ENCODE measurements at regions not wholly inside any gene's neighbourhood (a gene's known extent, or its start where the extent isn't known, plus 50 kb on each side); places are given as distances from the start of the nearest gene placed in this dataset.

DNA sequence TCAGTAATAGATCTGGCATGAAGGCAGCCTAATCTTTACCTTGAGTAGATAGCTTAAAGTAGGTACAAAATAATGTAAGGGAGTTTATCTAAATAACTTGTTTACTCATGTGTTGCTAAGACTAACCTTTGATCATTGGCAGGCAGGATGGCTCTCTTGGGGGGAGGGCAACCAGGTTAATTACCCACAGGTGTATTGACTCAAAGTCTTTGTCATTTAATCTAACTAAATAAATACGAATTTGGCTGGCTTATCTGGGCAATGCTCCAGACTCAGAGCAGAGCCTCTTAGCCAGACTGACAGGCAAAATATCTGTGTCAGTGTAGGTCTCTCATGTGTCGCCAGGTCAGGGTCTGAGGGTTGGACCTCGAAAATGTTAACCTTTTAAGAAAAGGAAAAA, 283.4 kb upstream of the KLHL1 start:
- no peak for ATAC-seq (replicated peaks in 1 of 4)
- POLR2A ChIA-PET: no interaction called here

DNA sequence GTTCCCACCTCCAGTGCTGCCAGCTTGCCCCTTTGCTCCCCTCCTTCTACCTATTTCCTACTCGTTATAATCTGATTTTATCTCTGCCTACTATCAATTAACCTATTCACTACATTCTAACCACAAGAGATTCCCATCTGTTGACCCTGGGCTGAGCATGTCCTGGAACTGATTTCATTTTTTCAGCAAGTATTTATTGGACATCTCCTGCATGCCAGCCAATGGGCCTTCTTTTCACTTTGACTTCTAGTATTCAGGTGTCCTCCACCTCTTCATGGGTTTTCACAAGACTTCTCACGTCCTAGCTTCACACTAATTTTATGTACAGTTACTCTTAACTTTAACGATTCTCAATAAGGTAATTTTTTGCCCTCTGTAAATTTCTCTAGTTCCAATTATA, 282.7 kb upstream of the KLHL1 start:
- Mint-ChIP-seq H3K4me1 (no peaks in the 10 kb centered on the region), H3K27ac (no peak overlapping the region), H3K4me3 (no peak overlapping the region), H3K9me3 (peaks cover 5 to 13% (median 10%) of the 10 kb centered on the region in 3 donors), H3K36me3 (no peaks in the 10 kb centered on the region), H3K27me3 (no peaks in the 10 kb centered on the region)
- ATAC-seq (replicated peaks in 1 of 4) (no peak), DNase-seq (no peak)
- H3K36me3 ChIP-seq (ENCODE audit: control insufficient read depth in 2 of 2, extremely low read depth in 1 of 2, insufficient read depth in 1 of 2, low read length in 1 of 2): no peaks in the 10 kb centered on the region
- H3K27me3 ChIP-seq (replicated peaks in 1 of 2; ENCODE audit: control insufficient read depth in 2 of 2, extremely low read depth in 1 of 2, insufficient read depth in 2 of 2, low read length in 1 of 2): no peaks in the 10 kb centered on the region
- no peak overlapping the region for H3K4me3 ChIP-seq (ENCODE audit: control insufficient read depth in 1 of 2, extremely low read depth in 1 of 2, low read length in 1 of 2)
- H3K27ac ChIP-seq (ENCODE audit: low read length): no peak overlapping the region
- 40% methylated on average over 1 of the region's 3 CpGs for WGBS (ENCODE audit: insufficient coverage)
- no peaks in the 10 kb centered on the region for H3K4me1 ChIP-seq (ENCODE audit: control insufficient read depth in 1 of 2, extremely low read depth in 1 of 2, insufficient read depth in 2 of 2, low read length in 2 of 2)
- H3K9me3 ChIP-seq: no peaks in the 10 kb centered on the region
- POLR2A ChIA-PET: no interaction called here
- CTCF ChIA-PET: no interaction called here

More for the DNA sequence above, 283.4 kb upstream of the KLHL1 start:
- no peak for DNase-seq
- no peak overlapping the region for H3K4me3 Mint-ChIP-seq
- H3K9me3 Mint-ChIP-seq: peaks cover 5 to 13% (median 10%) of the 10 kb centered on the region in 3 donors
- H3K27me3 Mint-ChIP-seq: no peaks in the 10 kb centered on the region
- Histone ChIP-seq H3K4me3 (ENCODE audit: control insufficient read depth in 1 of 2, extremely low read depth in 1 of 2, low read length in 1 of 2) (no peak overlapping the region), H3K4me1 (ENCODE audit: control insufficient read depth in 1 of 2, extremely low read depth in 1 of 2, insufficient read depth in 2 of 2, low read length in 2 of 2) (no peaks in the 10 kb centered on the region), H3K27me3 (replicated peaks in 1 of 2; ENCODE audit: control insufficient read depth in 2 of 2, extremely low read depth in 1 of 2, insufficient read depth in 2 of 2, low read length in 1 of 2) (no peaks in the 10 kb centered on the region), H3K36me3 (ENCODE audit: control insufficient read depth in 2 of 2, extremely low read depth in 1 of 2, insufficient read depth in 1 of 2, low read length in 1 of 2) (no peaks in the 10 kb centered on the region), H3K27ac (ENCODE audit: low read length) (no peak overlapping the region), H3K9me3 (no peaks in the 10 kb centered on the region)
- H3K4me1 Mint-ChIP-seq: no peaks in the 10 kb centered on the region
- H3K36me3 Mint-ChIP-seq: no peaks in the 10 kb centered on the region
- no peak overlapping the region for H3K27ac Mint-ChIP-seq
- WGBS (ENCODE audit: insufficient coverage): 72% methylated on average over 2 of the region's 3 CpGs
- CTCF ChIA-PET: no interaction called here

DNA sequence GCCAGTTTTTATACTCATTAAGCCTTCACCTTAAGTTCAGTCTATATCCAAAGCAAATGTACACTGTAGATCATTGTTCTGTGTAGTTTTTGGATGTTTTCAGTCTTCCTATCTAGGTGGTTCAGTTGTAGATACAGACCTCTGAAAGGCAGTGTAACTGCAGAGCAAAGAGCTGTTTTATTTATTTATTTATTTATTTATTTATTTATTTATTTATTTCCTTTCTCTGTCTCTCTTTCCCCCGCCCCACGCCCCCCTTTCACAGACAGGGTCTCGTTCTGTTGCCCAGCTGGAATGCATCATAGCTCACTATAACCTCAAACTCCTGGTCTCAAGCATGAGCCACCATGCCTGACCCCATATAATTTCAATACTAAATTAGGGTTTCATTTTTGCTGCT, 281.8 kb upstream of the KLHL1 start:
- Mint-ChIP-seq H3K9me3 (peaks cover 5 to 13% (median 10%) of the 10 kb centered on the region in 3 donors), H3K4me1 (no peaks in the 10 kb centered on the region), H3K27me3 (no peaks in the 10 kb centered on the region), H3K4me3 (no peak overlapping the region), H3K27ac (no peak overlapping the region), H3K36me3 (no peaks in the 10 kb centered on the region)
- CTCF ChIA-PET: no interaction called here
- POLR2A ChIA-PET: no interaction called here
- H3K9me3 ChIP-seq: no peaks in the 10 kb centered on the region
- no peak overlapping the region for H3K4me3 ChIP-seq (ENCODE audit: control insufficient read depth in 1 of 2, extremely low read depth in 1 of 2, low read length in 1 of 2)
- no peaks in the 10 kb centered on the region for H3K4me1 ChIP-seq (ENCODE audit: control insufficient read depth in 1 of 2, extremely low read depth in 1 of 2, insufficient read depth in 2 of 2, low read length in 2 of 2)
- H3K27me3 ChIP-seq (replicated peaks in 1 of 2; ENCODE audit: control insufficient read depth in 2 of 2, extremely low read depth in 1 of 2, insufficient read depth in 2 of 2, low read length in 1 of 2): no peaks in the 10 kb centered on the region
- DNase-seq: no peak
- ATAC-seq (replicated peaks in 1 of 4): no peak
- H3K36me3 ChIP-seq (ENCODE audit: control insufficient read depth in 2 of 2, extremely low read depth in 1 of 2, insufficient read depth in 1 of 2, low read length in 1 of 2): no peaks in the 10 kb centered on the region
- WGBS (ENCODE audit: insufficient coverage): no CpG with 5 or more reads among the region's 3 CpGs
- H3K27ac ChIP-seq (ENCODE audit: low read length): no peak overlapping the region

DNA sequence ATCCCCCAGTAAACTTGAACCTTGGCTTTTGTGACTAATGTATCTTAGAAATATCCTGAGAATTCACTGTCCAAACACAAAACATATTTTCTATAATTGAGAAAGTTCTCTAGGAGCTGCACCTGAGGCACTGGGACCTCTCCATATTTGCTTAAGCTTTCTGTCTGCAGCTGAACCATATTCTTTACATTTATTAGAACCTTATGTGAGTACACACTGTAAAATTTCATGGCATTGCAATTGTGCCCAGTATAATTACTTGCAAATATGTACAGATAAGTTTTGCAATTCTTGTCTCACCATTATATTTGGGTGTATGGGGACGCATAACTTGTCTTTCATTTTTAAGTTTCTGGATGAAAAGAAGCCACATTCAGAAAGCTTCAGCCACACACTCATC, 280.7 kb upstream of the KLHL1 start:
- POLR2A ChIA-PET: no interaction called here

DNA sequence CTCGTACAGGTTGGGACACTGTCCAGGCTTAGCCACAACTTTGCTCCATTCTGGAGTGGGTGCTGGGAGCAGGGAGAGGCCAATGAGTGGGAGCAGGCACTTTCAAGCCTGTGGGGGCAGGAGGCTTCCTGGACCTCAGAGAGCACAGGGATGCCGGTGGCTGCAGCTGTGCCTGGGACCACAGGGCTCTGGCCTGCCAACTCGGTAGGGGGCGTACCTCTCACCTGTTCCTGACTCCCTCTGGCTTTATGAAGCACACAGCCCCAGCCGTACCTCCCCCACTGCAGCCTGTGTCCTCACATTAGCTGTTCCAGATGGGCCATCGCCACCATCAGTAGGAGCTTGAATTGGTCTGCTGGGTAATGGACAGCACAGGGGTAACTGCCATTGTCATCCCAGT, 278.7 kb upstream of the KLHL1 start:
- no peak overlapping the region for H3K27ac Mint-ChIP-seq
- H3K27me3 ChIP-seq (replicated peaks in 1 of 2; ENCODE audit: control insufficient read depth in 2 of 2, extremely low read depth in 1 of 2, insufficient read depth in 2 of 2, low read length in 1 of 2): no peaks in the 10 kb centered on the region
- H3K9me3 ChIP-seq: no peaks in the 10 kb centered on the region
- peaks cover 10 to 16% (median 13%) of the 10 kb centered on the region in 3 donors for H3K9me3 Mint-ChIP-seq
- no peaks in the 10 kb centered on the region for H3K36me3 Mint-ChIP-seq
- H3K4me3 Mint-ChIP-seq: no peak overlapping the region
- no peaks in the 10 kb centered on the region for H3K4me1 ChIP-seq (ENCODE audit: control insufficient read depth in 1 of 2, extremely low read depth in 1 of 2, insufficient read depth in 2 of 2, low read length in 2 of 2)
- ATAC-seq (replicated peaks in 1 of 4) (no peak), DNase-seq (no peak)
- no peak overlapping the region for H3K27ac ChIP-seq (ENCODE audit: low read length)
- ChIA-PET POLR2A (interaction anchor here in 1 of 2 donors (0.6 kb wide), 1 partner anchor 11 kb away, joined by 9 read pairs; no protein-coding TSS in a partner anchor), CTCF (no interaction called here)
- 94% methylated on average over 5 of the region's 6 CpGs for WGBS (ENCODE audit: insufficient coverage)
- H3K27me3 Mint-ChIP-seq: no peaks in the 10 kb centered on the region
- H3K4me1 Mint-ChIP-seq: no peaks in the 10 kb centered on the region
- no peak overlapping the region for H3K4me3 ChIP-seq (ENCODE audit: control insufficient read depth in 1 of 2, extremely low read depth in 1 of 2, low read length in 1 of 2)
- H3K36me3 ChIP-seq (ENCODE audit: control insufficient read depth in 2 of 2, extremely low read depth in 1 of 2, insufficient read depth in 1 of 2, low read length in 1 of 2): no peaks in the 10 kb centered on the region

More for the DNA sequence above, 280.7 kb upstream of the KLHL1 start:
- ATAC-seq (replicated peaks in 1 of 4): no peak
- H3K36me3 Mint-ChIP-seq: no peaks in the 10 kb centered on the region
- H3K27me3 ChIP-seq (replicated peaks in 1 of 2; ENCODE audit: control insufficient read depth in 2 of 2, extremely low read depth in 1 of 2, insufficient read depth in 2 of 2, low read length in 1 of 2): no peaks in the 10 kb centered on the region
- no peak overlapping the region for H3K27ac ChIP-seq (ENCODE audit: low read length)
- H3K4me3 Mint-ChIP-seq: no peak overlapping the region
- H3K36me3 ChIP-seq (ENCODE audit: control insufficient read depth in 2 of 2, extremely low read depth in 1 of 2, insufficient read depth in 1 of 2, low read length in 1 of 2): no peaks in the 10 kb centered on the region
- WGBS (ENCODE audit: insufficient coverage): no CpG with 5 or more reads among the region's 1 CpG
- H3K4me1 ChIP-seq (ENCODE audit: control insufficient read depth in 1 of 2, extremely low read depth in 1 of 2, insufficient read depth in 2 of 2, low read length in 2 of 2): no peaks in the 10 kb centered on the region
- no peaks in the 10 kb centered on the region for H3K9me3 ChIP-seq
- H3K27ac Mint-ChIP-seq: no peak overlapping the region
- no peaks in the 10 kb centered on the region for H3K4me1 Mint-ChIP-seq
- H3K9me3 Mint-ChIP-seq: peaks cover 10 to 16% (median 13%) of the 10 kb centered on the region in 3 donors
- no peak overlapping the region for H3K4me3 ChIP-seq (ENCODE audit: control insufficient read depth in 1 of 2, extremely low read depth in 1 of 2, low read length in 1 of 2)
- H3K27me3 Mint-ChIP-seq: no peaks in the 10 kb centered on the region
- CTCF ChIA-PET: no interaction called here
- DNase-seq: no peak

DNA sequence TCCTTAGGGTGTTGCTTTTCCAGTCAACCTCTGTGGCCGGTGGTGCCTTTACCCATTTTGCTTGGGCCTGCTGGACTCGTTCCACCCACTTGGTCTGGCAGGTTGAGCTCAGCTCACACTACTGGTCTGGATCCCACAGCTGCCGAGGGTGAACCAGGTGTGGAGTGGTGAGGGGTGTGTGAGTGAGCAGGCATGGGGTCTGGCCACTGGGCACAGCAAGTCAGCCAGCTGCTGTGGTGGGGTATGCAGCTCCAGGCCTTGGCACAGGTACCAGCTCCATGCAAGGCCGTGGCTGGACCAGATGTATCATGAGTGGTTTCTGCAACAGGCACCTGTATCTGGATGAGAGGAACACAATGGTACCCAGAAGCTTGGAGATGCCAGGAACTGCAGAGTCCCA, 277.6 kb upstream of the KLHL1 start:
- ChIA-PET CTCF (no interaction called here), POLR2A (no interaction called here)

DNA sequence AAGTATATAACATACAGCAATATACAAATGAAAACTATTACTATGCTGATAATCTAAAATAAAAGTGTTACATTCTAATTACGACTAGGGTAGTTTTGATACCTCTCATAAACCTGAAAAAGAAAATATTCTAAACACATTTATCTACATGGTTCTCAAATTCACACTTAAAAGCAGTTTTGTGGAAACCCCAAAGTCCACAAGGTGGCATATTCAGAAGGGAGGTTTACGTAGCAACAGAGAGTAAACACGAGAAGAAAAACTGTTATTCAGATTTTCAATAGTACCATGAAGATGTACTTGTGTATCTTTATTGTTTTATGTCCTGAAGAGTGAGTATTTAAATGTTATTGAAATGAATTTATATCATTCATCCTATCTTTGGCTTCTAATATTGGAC, 275.9 kb upstream of the KLHL1 start:
- ATAC-seq (replicated peaks in 1 of 4) (no peak), DNase-seq (no peak)
- no peaks in the 10 kb centered on the region for H3K9me3 ChIP-seq
- H3K27ac ChIP-seq (ENCODE audit: low read length): no peak overlapping the region
- Mint-ChIP-seq H3K36me3 (no peaks in the 10 kb centered on the region), H3K9me3 (peaks cover 7 to 9% (median 8%) of the 10 kb centered on the region in 3 donors), H3K27ac (no peak overlapping the region), H3K4me3 (no peak overlapping the region), H3K27me3 (no peaks in the 10 kb centered on the region), H3K4me1 (no peaks in the 10 kb centered on the region)
- WGBS (ENCODE audit: insufficient coverage): no CpG with 5 or more reads among the region's 3 CpGs
- POLR2A ChIA-PET: no interaction called here
- CTCF ChIA-PET: no interaction called here
- no peaks in the 10 kb centered on the region for H3K36me3 ChIP-seq (ENCODE audit: control insufficient read depth in 2 of 2, extremely low read depth in 1 of 2, insufficient read depth in 1 of 2, low read length in 1 of 2)
- H3K4me3 ChIP-seq (ENCODE audit: control insufficient read depth in 1 of 2, extremely low read depth in 1 of 2, low read length in 1 of 2): no peak overlapping the region
- H3K27me3 ChIP-seq (replicated peaks in 1 of 2; ENCODE audit: control insufficient read depth in 2 of 2, extremely low read depth in 1 of 2, insufficient read depth in 2 of 2, low read length in 1 of 2): no peaks in the 10 kb centered on the region
- H3K4me1 ChIP-seq (ENCODE audit: control insufficient read depth in 1 of 2, extremely low read depth in 1 of 2, insufficient read depth in 2 of 2, low read length in 2 of 2): no peaks in the 10 kb centered on the region

More for the DNA sequence above, 277.6 kb upstream of the KLHL1 start:
- ATAC-seq (replicated peaks in 1 of 4): no peak
- WGBS (ENCODE audit: insufficient coverage): 64% methylated on average over 2 of the region's 4 CpGs
- Mint-ChIP-seq H3K27me3 (no peaks in the 10 kb centered on the region), H3K9me3 (peaks cover 6 to 12% (median 7%) of the 10 kb centered on the region in 3 donors), H3K4me1 (no peaks in the 10 kb centered on the region), H3K27ac (no peak overlapping the region), H3K36me3 (no peaks in the 10 kb centered on the region), H3K4me3 (no peak overlapping the region)
- H3K27me3 ChIP-seq (replicated peaks in 1 of 2; ENCODE audit: control insufficient read depth in 2 of 2, extremely low read depth in 1 of 2, insufficient read depth in 2 of 2, low read length in 1 of 2): no peaks in the 10 kb centered on the region
- H3K27ac ChIP-seq (ENCODE audit: low read length): no peak overlapping the region
- H3K4me3 ChIP-seq (ENCODE audit: control insufficient read depth in 1 of 2, extremely low read depth in 1 of 2, low read length in 1 of 2): no peak overlapping the region
- H3K9me3 ChIP-seq: no peaks in the 10 kb centered on the region
- no peaks in the 10 kb centered on the region for H3K4me1 ChIP-seq (ENCODE audit: control insufficient read depth in 1 of 2, extremely low read depth in 1 of 2, insufficient read depth in 2 of 2, low read length in 2 of 2)
- no peak for DNase-seq
- no peaks in the 10 kb centered on the region for H3K36me3 ChIP-seq (ENCODE audit: control insufficient read depth in 2 of 2, extremely low read depth in 1 of 2, insufficient read depth in 1 of 2, low read length in 1 of 2)
